GM13976 (cell line): ENCODE measurements at regions not wholly inside any gene's neighbourhood (a gene's known extent, or its start where the extent isn't known, plus 50 kb on each side); places are given as distances from the start of the nearest gene placed in this dataset.

Source experiments
- DNase-seq: peaks from one replicate; pipeline ENCODE4 v3.0.0; 2012; ENCODE audit warnings: low spot score
- CTCF ChIP-seq: IDR thresholded peaks from 2 replicates; pipeline ENCODE4 v1.5.1; 2012; ENCODE audit warnings: borderline replicate concordance, mild to moderate bottlenecking; ENCODE audit not compliant: insufficient read depth; ENCODE audit errors: extremely low read depth, missing control alignments, control extremely low read depth
- in situ Hi-C: fragments of 300-500 bp; cut with MboI; formaldehyde crosslinking; loops from one replicate; pipeline ENCODE4 v1.12.0; 2022; ENCODE audit warnings: low sequenced_read_pairs, mixed read lengths, inconsistent platforms; ENCODE audit not compliant: unreplicated experiment

DNA sequence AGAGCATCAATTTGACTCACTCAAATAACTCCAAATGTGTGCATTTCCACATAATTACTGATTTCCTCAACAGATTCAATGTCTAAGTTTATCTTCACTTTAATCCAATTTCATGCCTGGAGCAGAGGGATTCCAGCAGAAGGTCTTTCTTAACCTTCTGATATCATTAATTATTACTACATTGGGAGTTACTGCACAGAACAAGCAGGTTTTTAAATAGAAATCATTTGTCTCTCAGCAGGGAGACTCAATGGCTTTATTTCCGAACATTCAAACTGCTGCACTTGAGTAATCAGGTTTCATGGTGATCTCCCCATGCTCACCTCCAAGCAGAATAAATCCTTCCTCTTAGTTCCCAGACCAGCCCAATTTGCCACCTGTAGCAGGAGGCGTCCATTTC lies 264.8 kb upstream of the IGF1R start:
- DNase-seq = no peak
- in situ Hi-C loops = no loop called here
- no peak for TF ChIP-seq CTCF

DNA sequence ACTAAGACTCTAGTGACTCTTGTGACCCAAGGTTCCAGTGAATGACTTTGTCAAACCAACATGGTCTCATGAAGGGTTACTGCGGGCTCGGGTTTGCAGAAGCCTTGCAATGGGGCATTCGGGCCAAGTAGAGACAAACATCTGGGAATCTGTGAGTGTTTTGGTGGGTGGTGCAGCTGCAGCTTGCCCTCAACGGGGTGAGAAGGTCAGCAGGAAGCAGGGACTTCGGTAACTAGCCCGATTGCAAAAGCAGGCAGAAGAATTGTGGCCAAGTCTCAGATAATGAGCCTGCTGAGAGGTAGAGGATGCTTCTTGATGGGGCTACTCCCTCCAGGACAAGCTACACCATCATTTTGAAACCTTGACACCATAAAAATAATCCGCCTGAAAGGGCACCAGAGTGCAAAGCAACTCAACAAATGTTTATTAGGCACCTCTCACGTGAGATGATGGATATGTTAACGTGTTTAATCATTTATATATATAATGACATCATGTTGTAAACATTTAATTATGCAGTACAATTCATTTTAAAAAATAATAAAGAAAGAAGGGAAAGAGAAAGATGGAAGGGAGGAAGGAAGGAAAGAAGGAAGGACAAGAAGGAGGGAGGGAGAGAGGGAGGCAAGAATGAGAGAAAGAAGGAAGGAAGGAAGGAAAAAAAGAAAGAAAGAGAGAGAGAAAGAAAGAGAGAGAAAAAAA lies 263.9 kb upstream of the IGF1R start:
- no peak for TF ChIP-seq CTCF
- no peak for DNase-seq
- in situ Hi-C loops = no loop called here

- in situ Hi-C loops = no loop called here
- DNase-seq = no peak
Measured at GRCh38 chr15:98385752-98386381, 262.5 kb upstream of the IGF1R start.

GRCh38 chr15:98386561-98386960 lies 261.8 kb upstream of the IGF1R start:
- DNase-seq = no peak
- no peak for TF ChIP-seq CTCF
- in situ Hi-C loops = no loop called here

More at GRCh38 chr15:98385752-98386381, 262.5 kb upstream of the IGF1R start:
- no peak for TF ChIP-seq CTCF

- no peak for TF ChIP-seq CTCF
- DNase-seq = no peak
- in situ Hi-C loops = no loop called here
Measured at GRCh38 chr15:98387866-98388265, 260.5 kb upstream of the IGF1R start.

GRCh38 chr15:98390946-98391530 lies 257.3 kb upstream of the IGF1R start:
- TF ChIP-seq CTCF = no peak
- no peak for DNase-seq
- in situ Hi-C loops = no loop called here
